ENCODE measurements at regions not wholly inside any gene's neighbourhood (a gene's known extent, or its start where the extent isn't known, plus 50 kb on each side); places are given as distances from the start of the nearest gene placed in this dataset.
"Not testable (repeated sequence)": the region's sequence is repeated elsewhere in the genome, so short reads cannot be mapped to it uniquely, and the experiment has no call there.

DNA sequence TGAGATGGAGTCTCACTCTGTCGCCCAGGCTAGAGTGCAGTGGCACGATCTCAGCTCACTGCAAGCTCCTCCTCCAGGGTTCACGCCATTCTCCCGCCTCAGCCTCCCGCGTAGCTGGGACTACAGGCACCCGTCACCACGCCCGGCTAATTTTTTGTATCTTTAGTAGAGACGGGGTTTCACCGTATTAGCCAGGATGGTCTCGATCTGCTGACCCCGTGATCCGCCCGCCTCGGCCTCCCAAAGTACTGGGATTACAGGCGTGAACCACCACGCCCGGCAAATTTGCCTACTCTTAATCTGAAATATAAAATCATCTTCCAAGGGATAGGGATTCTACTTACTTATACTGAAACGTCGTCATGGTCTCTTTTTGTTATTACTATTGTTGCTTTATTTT, 314.7 kb downstream of the FGF10 start:
- FAIRE-seq; DNase-seq (ENCODE audit: extremely low spot score, insufficient read length, low read depth): not testable (repeated sequence)

DNA sequence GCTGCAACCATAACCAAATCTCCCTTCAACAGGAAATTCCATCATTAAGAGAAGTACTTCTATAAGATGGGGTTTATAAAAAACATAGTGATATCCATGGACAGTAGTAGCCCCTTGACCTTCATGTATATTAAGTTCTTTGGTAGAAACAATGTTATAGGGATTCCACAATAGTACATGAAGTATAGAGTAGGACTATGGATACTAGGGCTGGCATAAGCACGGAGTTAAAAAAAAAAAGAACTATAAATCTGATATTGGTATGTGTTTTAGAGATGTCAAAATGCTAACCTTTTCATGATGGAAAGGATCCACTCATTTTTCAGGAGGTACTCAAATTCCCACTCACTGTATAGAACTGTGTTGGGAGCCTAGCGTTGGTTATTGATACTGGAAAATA, 337.6 kb downstream of the FGF10 start:
- FAIRE-seq: no peak
- DNase-seq (ENCODE audit: extremely low spot score, insufficient read length, low read depth): no peak

DNA sequence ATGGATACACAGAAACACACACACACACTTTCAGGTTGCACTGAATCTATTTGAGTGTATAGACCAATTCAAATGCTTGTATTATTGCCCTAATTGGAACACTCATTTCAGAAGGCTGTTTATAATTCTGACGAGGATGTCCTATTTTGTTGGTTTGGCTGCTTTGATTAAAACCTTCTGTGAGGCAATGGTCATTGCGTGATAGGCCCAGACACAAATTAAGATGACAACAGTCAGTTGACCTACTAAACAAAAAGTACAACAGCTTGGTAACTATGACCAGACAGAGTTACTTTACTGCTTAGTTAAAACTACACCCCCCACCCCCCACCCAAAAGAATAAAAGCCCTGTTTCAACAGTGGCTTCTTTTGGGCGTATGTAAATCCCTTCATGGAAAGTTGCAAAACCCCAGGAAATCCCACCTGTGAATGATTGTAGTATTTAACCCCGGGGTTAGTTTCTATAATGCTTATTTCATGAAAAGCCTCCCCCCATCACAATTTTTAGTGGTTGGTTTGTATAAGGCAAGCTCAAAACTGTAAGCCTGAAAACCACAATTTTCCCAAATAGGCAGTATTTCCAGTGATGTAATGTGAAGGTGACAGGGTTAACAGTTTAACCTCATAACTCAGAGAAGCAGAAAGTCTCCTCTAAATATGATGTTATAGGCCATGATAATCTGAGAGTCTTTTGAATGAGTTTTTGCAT, 340.8 kb downstream of the FGF10 start:
- FAIRE-seq (peak; percentile 5), DNase-seq (ENCODE audit: extremely low spot score, insufficient read length, low read depth) (no peak)

DNA sequence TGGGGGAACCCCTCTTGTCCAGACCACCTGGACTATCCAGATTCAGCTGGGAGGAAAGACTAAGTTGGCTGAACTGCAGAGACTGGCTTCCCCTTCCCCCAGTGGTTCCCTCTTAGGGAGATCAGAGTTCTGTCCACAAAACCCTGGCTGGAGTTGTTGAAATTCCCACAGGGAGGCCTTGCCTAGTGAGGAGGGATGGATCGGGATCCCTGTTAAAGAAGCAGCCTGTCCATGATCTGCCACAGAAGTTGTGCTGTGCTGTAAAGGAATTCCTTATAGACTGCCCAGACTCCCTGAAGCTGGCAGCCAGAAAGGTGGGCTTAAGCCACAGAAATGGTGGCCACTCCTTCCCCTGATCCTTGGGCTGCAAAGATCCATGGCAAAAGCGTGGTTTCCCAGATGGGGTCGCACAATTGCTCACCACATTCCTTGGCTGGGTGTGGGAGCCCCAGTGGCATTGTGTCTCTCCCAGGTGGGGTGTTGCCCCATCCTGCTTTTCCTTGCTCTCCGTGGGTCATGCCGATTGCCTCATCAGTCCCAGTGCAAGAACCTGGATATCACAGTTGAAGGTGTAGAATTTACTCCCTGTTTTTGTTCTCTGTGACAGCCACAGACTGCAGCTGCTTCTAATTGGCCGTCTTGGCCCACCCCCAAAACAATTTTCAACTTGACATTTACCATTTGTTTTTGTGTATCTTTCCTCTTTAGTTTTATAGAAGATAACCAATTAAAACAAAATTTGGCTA, 342.4 kb downstream of the FGF10 start:
- FAIRE-seq: no peak

DNA sequence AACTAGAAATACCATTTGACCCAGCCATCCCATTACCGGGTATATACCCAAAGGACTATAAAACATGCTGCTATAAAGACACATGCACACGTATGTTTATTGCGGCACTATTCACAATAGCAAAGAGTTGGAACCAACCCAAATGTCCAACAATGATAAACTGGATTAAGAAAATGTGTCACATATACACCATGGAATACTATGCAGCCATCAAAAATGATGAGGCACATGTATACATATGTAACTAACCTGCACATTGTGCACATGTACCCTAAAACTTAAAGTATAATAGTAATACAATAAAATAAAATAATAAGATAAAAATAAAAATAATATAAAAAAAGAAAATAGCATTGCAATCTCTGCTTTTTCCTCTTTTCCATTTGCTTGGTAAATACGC, 344.7 kb downstream of the FGF10 start:
- FAIRE-seq: not testable (repeated sequence)

More for the DNA sequence above, 342.4 kb downstream of the FGF10 start:
- DNase-seq (ENCODE audit: extremely low spot score, insufficient read length, low read depth): no peak

DNA sequence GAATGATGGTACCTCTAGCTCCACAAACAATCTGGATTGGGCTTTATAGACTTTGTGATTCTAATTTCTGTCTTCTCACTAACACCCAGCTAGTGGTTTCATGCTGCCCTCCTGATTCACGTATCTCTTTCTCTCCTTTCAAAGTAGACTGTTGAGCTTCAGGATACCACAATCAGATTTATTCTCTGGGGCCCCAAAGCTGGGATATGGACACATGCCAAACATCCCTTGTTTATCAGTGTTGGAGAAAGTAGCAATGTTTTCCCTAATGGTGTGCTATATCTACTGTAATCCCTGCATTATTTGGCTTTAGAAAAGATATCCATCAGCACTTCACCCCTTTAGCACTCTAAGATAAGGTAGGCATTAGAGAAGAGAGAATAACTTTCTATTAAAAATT, 361.0 kb downstream of the FGF10 start:
- DNase-seq (ENCODE audit: extremely low spot score, insufficient read length, low read depth): no peak

More for the DNA sequence above, 344.7 kb downstream of the FGF10 start:
- DNase-seq (ENCODE audit: extremely low spot score, insufficient read length, low read depth): not testable (repeated sequence)

DNA sequence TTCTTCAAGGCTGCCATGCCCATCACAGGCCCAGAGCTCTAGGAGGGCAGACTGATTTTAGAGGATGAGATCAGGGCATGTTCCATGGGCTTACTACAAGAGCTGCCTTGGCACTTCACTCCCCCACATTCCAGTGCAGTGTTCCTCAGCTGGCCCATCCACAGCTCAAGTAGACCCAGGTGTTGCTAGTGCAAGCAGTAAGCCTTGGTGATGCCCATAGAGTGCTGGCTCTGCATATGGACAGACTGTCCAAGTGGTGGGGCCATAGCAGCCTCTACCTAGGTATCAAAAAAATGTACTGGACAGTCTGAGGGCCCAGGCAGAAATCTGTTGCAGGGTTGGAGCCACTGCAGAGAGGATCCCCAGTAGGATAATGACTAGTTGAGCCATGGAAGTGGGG, 366.6 kb downstream of the FGF10 start:
- DNase-seq (ENCODE audit: extremely low spot score, insufficient read length, low read depth) (no peak), FAIRE-seq (no peak)

More for the DNA sequence above, 361.0 kb downstream of the FGF10 start:
- no peak for FAIRE-seq

DNA sequence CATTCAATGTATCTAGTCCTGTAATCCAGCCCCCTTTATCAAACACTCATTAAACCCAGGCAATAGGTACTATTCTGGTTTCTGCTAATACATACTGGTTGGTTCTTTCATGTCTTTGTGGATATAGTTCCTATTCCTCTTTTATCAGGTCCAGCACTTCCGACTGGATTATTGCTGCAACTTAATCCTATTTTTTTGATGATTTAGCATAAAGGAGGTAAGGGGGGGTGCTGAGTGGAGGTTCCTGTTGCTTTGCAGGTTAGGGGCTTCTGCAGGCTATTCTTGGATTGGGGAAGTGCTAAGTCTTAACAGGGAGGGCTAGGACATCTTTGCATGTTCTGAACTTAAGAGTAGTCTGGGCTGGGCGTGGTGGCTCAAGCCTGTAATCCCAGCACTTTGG, 377.7 kb downstream of the FGF10 start:
- DNase-seq (ENCODE audit: extremely low spot score, insufficient read length, low read depth) (no peak), FAIRE-seq (no peak)

DNA sequence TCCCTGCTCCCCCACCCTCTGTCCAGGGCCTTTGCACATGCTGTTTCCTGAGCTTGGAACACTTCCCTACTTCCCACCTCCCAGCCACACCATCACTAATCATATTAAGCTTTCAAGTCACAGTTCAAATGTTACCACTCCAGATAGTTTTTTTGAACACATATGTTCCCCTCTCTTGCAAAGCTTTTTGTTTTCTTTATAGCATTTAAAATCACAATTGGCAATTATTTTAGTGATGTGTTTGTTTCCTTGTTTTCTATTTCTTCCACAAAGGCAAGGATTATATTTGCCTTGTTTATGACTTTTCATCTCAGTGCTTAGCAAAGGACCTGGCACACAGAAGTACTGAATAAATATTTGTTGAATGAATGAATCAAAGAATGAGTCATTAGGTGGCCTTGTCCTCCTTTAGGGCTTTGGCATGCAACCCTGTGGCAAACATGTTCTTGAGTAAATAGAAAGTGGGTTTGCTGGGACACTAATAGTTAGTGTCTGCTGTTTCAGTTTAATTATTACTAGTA, 386.8 kb downstream of the FGF10 start:
- FAIRE-seq (no peak), DNase-seq (ENCODE audit: extremely low spot score, insufficient read length, low read depth) (no peak)

DNA sequence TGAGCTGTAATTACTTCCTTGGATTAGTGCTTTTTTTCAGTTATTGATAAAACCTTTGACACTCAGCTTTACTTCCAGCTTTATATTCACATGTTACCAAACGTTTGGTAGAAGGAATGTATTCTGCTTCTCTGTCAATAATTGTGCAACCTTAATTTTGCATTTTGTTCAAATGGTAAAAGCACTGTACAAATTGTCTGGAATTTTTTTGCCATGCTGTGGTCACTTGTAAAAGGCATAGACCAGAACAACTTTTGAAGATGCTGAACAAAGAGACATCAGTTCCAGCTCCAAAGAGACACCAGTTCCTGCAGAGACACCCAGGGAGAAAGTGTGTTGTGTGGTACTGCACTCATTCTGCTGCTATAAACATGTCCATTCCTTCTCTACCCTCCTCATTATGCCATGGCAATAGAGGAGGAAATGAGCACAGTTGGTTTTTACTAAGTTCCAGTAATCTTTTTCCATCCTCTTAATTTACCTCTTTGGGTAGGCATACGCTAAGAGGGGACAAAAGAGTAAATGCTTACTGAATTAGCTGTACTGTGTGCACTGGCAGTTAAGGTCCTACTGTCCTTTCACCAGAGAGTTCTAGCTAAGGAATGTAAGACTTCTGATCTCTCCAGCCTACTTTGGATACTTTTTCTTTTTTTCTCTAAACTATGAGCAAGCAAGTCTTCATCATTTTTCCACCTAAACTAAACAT, 387.4 kb downstream of the FGF10 start:
- FAIRE-seq: no peak

DNA sequence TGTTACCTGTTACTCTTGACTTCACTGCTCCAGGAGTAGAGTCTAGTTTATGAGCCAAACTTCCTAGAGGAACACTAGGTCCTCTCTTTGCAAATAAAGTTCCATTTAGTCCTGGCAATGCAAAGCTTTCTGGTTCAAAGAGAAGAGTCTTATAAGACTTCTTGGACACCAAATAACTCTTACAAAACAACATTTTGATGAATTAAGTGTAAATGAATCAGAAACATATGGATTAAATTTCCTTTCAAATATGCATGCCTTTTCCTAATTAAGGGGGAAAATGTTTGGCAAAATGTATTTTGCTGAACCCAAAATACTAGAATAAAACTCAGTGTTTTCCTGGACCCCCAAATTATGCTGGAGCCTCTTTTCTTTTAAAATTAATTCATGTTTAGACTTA, 388.0 kb downstream of the FGF10 start:
- DNase-seq (ENCODE audit: extremely low spot score, insufficient read length, low read depth) (no peak), FAIRE-seq (no peak)

More for the DNA sequence above, 387.4 kb downstream of the FGF10 start:
- no peak for DNase-seq (ENCODE audit: extremely low spot score, insufficient read length, low read depth)

DNA sequence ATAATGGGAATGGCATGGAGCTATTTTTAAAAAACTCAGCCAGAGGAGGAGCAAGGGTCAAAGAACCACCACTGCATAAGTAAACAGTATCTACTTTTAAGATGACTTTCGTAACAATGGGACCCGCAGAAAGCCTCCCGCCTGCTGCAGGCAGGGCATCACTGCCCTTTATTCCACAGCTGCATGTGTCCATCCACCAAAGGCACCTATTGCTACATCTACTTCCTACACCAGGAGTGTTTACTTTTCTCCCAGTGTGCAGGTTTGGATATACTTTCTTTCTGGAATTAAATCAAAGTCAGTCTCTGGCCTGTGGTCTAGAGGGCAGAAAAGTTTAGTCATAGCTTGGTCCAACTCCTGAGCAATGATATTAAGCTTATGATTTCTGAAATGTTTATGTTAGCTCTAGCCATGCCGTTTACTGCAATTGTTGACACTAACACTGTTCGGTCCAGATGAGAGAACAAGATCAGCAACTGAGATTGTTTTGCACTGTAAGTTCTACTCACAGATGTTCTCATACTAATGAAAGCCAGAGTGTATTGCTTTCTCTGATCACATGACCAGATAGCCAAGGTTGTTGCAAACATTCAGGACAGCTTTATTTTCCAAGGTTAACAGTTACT, 391.5 kb downstream of the FGF10 start:
- DNase-seq (ENCODE audit: extremely low spot score, insufficient read length, low read depth) (no peak), FAIRE-seq (no peak)

DNA sequence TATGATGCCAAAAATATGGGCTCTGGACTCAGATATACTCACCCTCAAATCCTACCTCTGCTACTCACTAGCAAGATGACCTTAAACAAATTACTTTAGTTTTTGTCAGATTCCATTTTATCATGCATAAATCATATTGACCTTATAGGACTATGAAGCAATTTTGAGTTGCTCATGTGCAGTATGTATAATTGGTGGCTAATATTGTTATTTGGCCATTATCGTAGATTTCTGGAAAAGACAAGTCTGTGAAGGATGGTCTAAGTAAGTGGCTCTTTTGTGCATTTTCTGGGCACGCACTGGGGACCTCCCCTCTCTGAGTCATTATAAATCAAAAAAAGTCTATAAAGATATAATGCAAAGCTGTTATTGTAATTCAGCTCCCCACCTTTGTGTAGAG, 393.0 kb downstream of the FGF10 start:
- FAIRE-seq: no peak
- DNase-seq (ENCODE audit: extremely low spot score, insufficient read length, low read depth): no peak

DNA sequence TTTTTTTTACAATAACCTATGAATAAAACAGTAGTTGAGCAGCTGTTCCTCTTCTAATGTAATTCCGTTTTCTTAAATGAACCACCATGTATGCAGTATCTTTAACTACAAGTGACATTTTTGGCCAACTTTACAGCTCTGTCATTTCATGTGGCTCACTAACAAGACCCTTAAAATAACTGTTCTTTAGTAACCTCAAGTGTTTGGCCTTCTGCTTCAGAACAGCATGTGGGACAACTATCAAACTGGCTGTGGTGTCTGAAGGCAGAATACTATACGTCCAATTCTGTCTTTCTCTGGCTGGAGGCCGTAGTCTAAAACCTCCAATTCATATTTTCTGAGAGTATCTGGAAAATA, 391.4 kb downstream of the NNT start:
- no peak for DNase-seq (ENCODE audit: extremely low spot score, insufficient read length, low read depth)

DNA sequence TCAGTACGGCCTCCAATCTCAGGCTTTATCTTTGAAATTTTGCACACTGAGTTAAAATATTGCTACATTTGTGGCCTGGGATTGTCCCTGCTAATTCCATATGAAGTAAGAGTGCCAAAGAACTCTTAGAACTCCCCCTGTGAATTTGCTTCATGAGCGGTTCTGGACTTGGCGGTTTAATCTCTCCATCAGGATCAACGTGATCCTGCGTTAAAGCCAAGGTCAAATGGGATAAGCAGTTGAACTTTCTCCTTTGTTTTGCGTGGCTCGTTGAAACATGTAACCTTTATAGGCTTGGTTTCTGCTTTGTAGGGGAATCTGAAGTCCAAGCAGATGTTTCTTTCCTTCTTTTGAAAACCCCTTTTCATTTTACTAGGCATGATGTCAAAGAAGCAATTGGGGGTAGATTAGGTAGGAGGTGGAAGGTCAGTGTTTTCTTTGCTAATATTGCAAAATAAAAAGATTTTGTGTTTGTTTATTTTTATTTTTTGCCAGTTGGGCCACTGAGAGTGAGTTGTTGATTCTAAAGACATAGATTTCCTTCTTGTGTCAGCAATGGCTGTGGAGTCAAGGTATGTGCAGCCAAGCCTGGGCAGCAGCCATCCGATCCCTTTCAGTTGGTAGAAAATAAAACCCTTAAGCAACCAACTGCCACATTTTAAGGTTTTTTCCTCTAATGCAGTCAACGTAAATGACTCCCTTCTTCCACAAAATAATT, 390.8 kb downstream of the NNT start:
- DNase-seq (ENCODE audit: extremely low spot score, insufficient read length, low read depth) (no peak), FAIRE-seq (no peak)

More for the DNA sequence above, 391.4 kb downstream of the NNT start:
- FAIRE-seq: no peak

DNA sequence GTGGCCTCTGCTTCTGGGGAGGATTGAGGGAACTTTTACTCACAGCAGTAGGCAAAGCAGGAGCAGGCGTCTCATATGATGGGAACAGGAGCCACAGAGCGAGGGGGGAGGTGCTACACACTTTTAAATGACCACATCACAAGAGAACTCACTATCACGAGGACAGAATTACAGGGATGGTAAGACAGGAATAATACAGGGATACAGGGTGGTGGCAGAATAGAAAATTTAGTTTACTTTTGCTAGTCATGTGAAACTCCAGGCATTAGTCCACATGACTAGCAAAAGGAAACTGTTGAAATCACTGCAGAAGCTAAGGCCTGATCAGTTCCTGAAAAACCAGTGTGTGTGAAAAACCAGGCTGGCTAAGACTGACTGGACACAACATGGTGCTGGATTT, 382.4 kb downstream of the NNT start:
- DNase-seq (ENCODE audit: extremely low spot score, insufficient read length, low read depth): no peak
- no peak for FAIRE-seq

DNA sequence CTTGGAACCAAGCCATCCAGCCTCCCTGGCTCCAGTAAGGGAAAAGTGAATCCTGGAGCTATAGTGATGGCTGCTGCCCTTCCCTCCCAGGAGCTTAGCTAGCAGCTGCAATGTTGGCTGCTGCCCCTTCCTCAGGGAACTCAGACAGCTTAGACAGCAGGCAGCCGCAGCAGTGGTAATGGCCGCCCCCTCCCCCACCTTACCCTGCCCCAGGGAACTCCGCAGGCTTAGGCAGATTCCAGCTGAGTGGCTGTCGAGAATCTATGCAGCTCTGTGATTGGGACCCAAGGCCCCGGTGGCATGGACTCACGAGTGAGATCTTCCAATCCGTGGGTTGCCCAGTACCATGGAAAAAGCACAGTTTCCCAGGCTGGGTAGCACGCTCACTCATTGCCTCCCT, 378.6 kb downstream of the NNT start:
- DNase-seq (ENCODE audit: extremely low spot score, insufficient read length, low read depth) (no peak), FAIRE-seq (no peak)

DNA sequence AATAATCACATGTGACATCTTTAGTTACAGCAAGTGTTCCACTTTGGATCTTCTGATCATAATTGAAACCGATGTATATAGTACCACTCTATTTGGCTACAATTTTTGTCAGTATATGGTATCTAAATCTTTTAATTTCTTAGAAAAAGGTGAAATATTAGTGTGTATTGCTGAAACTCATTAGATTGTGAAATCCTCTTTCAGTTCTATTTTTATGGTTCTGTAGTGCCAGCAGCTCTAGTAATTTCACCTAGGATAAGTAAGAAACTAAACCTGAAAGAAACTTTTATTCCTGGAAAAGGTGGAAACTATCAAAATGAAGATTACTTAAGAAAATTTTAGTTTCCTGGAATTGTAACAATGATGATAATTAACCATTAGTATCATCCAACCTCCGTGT, 370.9 kb downstream of the NNT start:
- DNase-seq (ENCODE audit: extremely low spot score, insufficient read length, low read depth) (no peak), FAIRE-seq (no peak)

DNA sequence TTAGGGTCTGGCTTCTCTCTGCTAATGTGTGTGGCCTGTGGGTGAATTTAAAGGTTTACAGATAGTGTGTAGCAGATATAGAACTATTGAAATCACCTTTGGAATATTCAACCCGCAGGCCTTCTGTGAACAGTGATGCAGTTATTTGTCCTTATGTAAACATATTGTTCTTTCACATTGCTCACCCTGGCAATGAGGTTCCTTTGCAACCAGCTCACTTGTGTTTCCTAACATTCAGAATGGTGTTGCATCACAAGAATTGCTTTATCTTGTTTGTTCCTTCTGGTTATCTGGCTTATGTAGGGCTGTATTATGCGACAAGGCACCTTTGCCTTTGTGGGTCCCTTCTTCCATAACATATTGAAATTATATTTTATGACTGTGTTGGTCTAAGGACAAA, 370.3 kb downstream of the NNT start:
- FAIRE-seq: no peak
- DNase-seq (ENCODE audit: extremely low spot score, insufficient read length, low read depth): no peak

DNA sequence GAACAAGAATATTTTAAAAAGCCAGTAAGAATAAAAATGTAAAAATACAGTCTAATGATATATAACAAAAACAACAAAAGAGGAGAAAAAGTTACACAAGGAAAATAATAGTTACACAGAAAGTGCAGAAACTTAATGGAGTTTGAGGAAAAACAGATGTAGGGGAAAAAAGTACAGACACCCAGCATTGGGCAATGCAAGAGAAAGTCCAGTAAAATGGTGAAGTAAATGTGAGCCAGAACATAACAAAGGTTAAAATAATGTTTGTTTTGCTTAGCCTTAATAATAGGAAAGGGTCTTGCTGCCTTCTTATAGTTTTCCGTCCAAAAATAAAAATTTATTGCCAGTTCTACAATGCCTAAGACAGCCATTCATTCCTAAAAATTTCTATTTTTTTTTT, 364.2 kb downstream of the NNT start:
- FAIRE-seq (no peak), DNase-seq (ENCODE audit: extremely low spot score, insufficient read length, low read depth) (no peak)

Data from GM18507 (cell line).